Tibial artery (tissue), 4 donors: ENCODE measurements at regions not wholly inside any gene's neighbourhood (a gene's known extent, or its start where the extent isn't known, plus 50 kb on each side); places are given as distances from the start of the nearest gene placed in this dataset.

Experiments
- DNase-seq, 2 donors: peaks; one replicate each; pipeline ENCODE4 v3.0.0-alpha.2; 2019
- H3K27ac ChIP-seq, 2 donors: fragments of 200-600 bp; sonication (generic) in 1 of 2; 1 replicate in 1 of 2; 2 replicates in 1 of 2; pipeline ENCODE4 v1.5.1; 2018 to 2019; ENCODE audit warnings: mild to moderate bottlenecking in 1 of 2
- H3K27me3 ChIP-seq, 2 donors: fragments of 200-600 bp; sonication (generic) in 1 of 2; one replicate each; pipeline versions ENCODE4 v1.5.1 to v1.6.0; 2016 to 2019
- H3K36me3 ChIP-seq, 3 donors: fragments of 200-600 bp; sonication (generic) in 2 of 3; one replicate each; pipeline ENCODE4 v1.5.1; 2016 to 2019; ENCODE audit warnings: mild to moderate bottlenecking in 2 of 3
- H3K4me1 ChIP-seq, 4 donors: fragments of 200-600 bp; sonication (generic) in 2 of 4; 1 replicate in 3 of 4; 2 replicates in 1 of 4; pipeline ENCODE4 v1.5.1; 2016 to 2019
- H3K4me3 ChIP-seq, 2 donors: fragments of 200-600 bp; sonication (generic) in 1 of 2; 1 replicate in 1 of 2; 2 replicates in 1 of 2; pipeline ENCODE4 v1.5.1; 2018 to 2019; ENCODE audit warnings: mild to moderate bottlenecking in 2 of 2
- H3K9me3 ChIP-seq, 3 donors: fragments of 200-600 bp; sonication (generic) in 1 of 3; one replicate each; pipeline ENCODE4 v1.5.1; 2016 to 2019
- intact Hi-C: fragments of 100-400 bp; cut with DNase I; formaldehyde crosslinking; loops from one replicate; pipeline ENCODE4 v1.15.0; 2023; ENCODE audit warnings: low total_unique reads
- TF ChIP-seq, protein P1 (sequence below), 2 experiments: fragments of 200-600 bp in 1 of 2; fragments of 450-650 bp in 1 of 2; IDR thresholded peaks; one replicate each; pipeline ENCODE4 v1.5.1; 2017 to 2019; ENCODE audit warnings: antibody characterized with exemption in 2 of 2, mild to moderate bottlenecking in 1 of 2, moderate library complexity in 1 of 2

DNA sequence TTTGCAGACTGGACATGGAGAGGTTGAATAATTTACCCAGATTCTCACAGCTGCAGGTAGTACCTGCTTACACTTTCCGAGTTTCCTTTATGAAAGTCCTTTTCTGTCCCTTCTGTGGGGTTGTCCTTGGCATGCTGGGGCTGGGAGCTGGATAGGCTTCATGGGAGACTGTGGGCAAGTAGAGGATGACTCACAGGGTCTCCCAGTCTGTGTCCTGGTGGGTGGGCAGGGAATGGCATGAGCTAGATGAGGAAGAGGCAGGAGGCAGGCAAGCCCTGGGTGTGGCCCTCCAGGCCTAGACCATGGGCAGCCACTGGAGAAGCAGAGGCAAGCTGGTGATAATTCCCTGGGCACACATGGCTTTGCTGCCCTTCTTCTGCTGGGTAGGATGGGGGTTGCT lies 80.6 kb downstream of the NAV1 start:
- TF ChIP-seq, protein P1, sequence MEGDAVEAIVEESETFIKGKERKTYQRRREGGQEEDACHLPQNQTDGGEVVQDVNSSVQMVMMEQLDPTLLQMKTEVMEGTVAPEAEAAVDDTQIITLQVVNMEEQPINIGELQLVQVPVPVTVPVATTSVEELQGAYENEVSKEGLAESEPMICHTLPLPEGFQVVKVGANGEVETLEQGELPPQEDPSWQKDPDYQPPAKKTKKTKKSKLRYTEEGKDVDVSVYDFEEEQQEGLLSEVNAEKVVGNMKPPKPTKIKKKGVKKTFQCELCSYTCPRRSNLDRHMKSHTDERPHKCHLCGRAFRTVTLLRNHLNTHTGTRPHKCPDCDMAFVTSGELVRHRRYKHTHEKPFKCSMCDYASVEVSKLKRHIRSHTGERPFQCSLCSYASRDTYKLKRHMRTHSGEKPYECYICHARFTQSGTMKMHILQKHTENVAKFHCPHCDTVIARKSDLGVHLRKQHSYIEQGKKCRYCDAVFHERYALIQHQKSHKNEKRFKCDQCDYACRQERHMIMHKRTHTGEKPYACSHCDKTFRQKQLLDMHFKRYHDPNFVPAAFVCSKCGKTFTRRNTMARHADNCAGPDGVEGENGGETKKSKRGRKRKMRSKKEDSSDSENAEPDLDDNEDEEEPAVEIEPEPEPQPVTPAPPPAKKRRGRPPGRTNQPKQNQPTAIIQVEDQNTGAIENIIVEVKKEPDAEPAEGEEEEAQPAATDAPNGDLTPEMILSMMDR (IDR thresholded peaks at IDR 0.05): no peak
- no peak overlapping the region for H3K4me3 ChIP-seq
- H3K4me1 ChIP-seq: no peaks in the 10 kb centered on the region
- no peaks in the 10 kb centered on the region for H3K9me3 ChIP-seq
- no peaks in the 10 kb centered on the region for H3K27me3 ChIP-seq
- intact Hi-C loops: no loop called here
- H3K27ac ChIP-seq: no peak overlapping the region
- no peak for DNase-seq
- H3K36me3 ChIP-seq: peaks cover 0 to 13% (median 12%) of the 10 kb centered on the region in 3 donors

DNA sequence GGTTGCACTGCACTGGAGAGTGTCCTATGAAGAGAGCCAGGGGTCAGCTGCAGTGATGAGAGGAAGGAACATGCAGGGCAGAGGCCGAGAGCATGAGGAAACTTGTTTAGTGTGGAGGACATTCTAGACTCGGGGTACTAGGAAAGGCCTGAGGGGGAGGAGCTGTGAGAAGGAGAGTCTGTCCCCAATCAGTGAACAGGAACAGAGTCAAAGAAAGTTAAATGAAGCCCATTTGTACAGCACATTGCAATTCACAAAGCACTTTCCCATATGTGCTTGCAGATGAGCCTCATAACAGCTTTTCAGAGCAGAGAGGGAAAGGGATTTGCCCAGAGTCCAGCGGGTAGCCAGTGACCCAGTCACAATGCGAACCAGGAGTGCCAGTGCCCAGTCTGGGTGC lies 83.4 kb downstream of the NAV1 start:
- Histone ChIP-seq H3K27me3 (no peaks in the 10 kb centered on the region), H3K4me1 (peaks cover 0 to 18% (median 10%) of the 10 kb centered on the region in 4 donors), H3K27ac (no peak overlapping the region), H3K4me3 (no peak overlapping the region), H3K9me3 (no peaks in the 10 kb centered on the region), H3K36me3 (peaks cover 0 to 13% (median 12%) of the 10 kb centered on the region in 3 donors)
- no peak for DNase-seq
- TF ChIP-seq, protein P1 (IDR thresholded peaks at IDR 0.05): no peak
- intact Hi-C loops: no loop called here

DNA sequence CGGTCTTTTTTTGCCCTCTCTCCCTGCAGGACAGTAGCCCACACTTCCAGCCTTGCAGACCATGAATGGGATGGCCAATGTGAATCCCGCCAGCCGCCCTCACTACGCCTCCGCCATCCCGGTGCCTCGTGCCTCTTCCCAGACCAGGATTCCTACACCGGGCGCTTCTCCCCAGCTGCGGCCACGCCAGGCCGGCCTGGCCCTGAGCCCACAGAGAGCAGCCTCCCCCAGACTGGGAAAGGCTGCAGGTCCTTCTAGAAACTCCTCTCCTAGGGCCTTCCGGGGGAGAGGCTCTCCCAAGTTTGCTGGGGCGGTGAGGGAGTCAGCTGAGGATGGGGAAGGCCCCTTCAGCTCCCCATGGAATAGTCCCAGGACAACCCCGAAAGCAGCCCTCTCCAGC lies 83.9 kb downstream of the NAV1 start:
- TF ChIP-seq, protein P1 (IDR thresholded peaks at IDR 0.05): no peak
- Histone ChIP-seq H3K4me1 (peaks cover 0 to 18% (median 10%) of the 10 kb centered on the region in 4 donors), H3K4me3 (no peak overlapping the region), H3K9me3 (no peaks in the 10 kb centered on the region), H3K36me3 (peaks cover 0 to 13% (median 12%) of the 10 kb centered on the region in 3 donors), H3K27ac (no peak overlapping the region), H3K27me3 (no peaks in the 10 kb centered on the region)
- no peak for DNase-seq
- intact Hi-C loops: no loop called here

DNA sequence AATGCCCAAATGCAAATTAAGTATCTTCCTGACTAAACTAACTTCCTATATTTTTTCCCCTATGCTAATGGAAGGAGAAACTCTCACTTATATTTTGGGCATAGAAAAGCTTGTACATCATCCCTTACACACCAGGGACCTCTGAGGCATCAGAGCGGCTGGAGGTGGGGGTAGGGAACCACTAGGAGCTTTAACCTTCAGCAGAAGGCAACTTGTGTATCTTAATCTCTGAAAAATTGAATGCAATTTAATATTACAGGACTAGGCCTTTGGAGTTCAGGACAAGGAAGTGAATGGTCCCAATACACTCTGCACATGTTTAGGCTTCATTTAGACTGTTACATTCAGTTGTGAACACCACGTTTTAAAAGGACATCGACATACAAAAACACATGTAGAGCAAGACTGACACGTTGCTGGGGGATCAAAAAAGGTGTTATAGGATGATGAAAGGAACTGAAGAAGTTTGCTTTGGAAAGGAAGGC lies 85.9 kb downstream of the NAV1 start:
- H3K4me3 ChIP-seq: no peak overlapping the region
- peaks cover 0 to 24% (median 16%) of the 10 kb centered on the region in 4 donors for H3K4me1 ChIP-seq
- TF ChIP-seq, protein P1 (IDR thresholded peaks at IDR 0.05): no peak
- intact Hi-C loops: no loop called here
- DNase-seq: no peak
- H3K9me3 ChIP-seq: no peaks in the 10 kb centered on the region
- peaks cover 0 to 13% (median 12%) of the 10 kb centered on the region in 3 donors for H3K36me3 ChIP-seq
- no peak overlapping the region for H3K27ac ChIP-seq
- no peaks in the 10 kb centered on the region for H3K27me3 ChIP-seq

DNA sequence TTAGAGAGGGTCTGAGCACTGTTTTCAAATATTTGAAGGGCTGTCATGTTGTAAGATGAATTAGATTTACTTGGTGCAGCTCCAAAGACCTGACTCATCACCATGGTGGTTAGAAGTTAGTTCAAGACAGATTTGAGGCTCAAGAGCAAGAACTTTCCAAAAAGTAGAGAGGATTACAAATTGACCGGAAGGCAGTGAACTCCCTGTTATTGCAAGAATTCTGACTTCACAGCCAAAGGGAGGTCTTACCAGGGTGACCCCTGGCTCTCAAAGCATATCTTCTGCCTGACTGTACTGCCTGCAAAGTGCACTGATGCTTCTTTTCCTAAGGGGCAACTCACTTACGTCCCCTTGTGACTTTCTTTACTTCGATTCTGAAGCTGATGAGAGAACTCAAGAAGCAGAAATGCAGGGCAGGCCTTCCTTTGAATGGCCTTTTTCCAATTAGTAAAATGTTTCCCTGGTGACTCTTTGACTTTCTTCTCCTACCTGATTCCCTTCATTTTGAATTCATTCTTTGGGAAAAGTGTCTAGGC lies 86.4 kb downstream of the NAV1 start:
- H3K4me1 ChIP-seq: peaks cover 0 to 29% (median 21%) of the 10 kb centered on the region in 4 donors
- H3K4me3 ChIP-seq: no peak overlapping the region
- H3K27ac ChIP-seq: no peak overlapping the region
- TF ChIP-seq, protein P1 (IDR thresholded peaks at IDR 0.05): no peak
- no peak for DNase-seq
- H3K27me3 ChIP-seq: no peaks in the 10 kb centered on the region
- H3K9me3 ChIP-seq: no peaks in the 10 kb centered on the region
- intact Hi-C loops: no loop called here
- H3K36me3 ChIP-seq: peaks cover 0 to 13% (median 12%) of the 10 kb centered on the region in 3 donors
